ENCODE measurements at regions not wholly inside any gene's neighbourhood (a gene's known extent, or its start where the extent isn't known, plus 50 kb on each side); places are given as distances from the start of the nearest gene placed in this dataset.

GRCh38 chr2:204321910-204322751 is 223.1 kb upstream of the PARD3B start:
- DNase-seq (ENCODE audit: low read depth), result no peak

GRCh38 chr2:204325468-204325867 is 219.8 kb upstream of the PARD3B start:
- peak; percentile 59 for DNase-seq (ENCODE audit: low read depth)

GRCh38 chr2:204328373-204328772 is 216.9 kb upstream of the PARD3B start:
- DNase-seq (ENCODE audit: low read depth), result no peak

- DNase-seq (ENCODE audit: low read depth), result no peak
These were observed 216.3 kb upstream of the PARD3B start for GRCh38 chr2:204329016-204329415.

GRCh38 chr2:204329532-204329931 is 215.7 kb upstream of the PARD3B start:
- DNase-seq (ENCODE audit: low read depth), result no peak

- no peak for DNase-seq (ENCODE audit: low read depth)
These were observed 214.1 kb upstream of the PARD3B start for GRCh38 chr2:204331180-204331579.

GRCh38 chr2:204331988-204332387 is 213.3 kb upstream of the PARD3B start:
- DNase-seq (ENCODE audit: low read depth), result no peak

GRCh38 chr2:204332706-204333105 is 212.6 kb upstream of the PARD3B start:
- DNase-seq (ENCODE audit: low read depth), result no peak

- DNase-seq (ENCODE audit: low read depth), result no peak
These were observed 211.4 kb upstream of the PARD3B start for GRCh38 chr2:204333861-204334260.

GRCh38 chr2:204335451-204336058 is 209.7 kb upstream of the PARD3B start:
- DNase-seq (ENCODE audit: low read depth), result no peak

- DNase-seq (ENCODE audit: low read depth), result no peak
These were observed 209.0 kb upstream of the PARD3B start for GRCh38 chr2:204336153-204336744.

GRCh38 chr2:204337638-204338037 is 207.6 kb upstream of the PARD3B start:
- DNase-seq (ENCODE audit: low read depth), result no peak

GRCh38 chr2:204339212-204339715 is 206.0 kb upstream of the PARD3B start:
- no peak for DNase-seq (ENCODE audit: low read depth)

GRCh38 chr2:204340511-204340910 is 204.8 kb upstream of the PARD3B start:
- no peak for DNase-seq (ENCODE audit: low read depth)

GRCh38 chr2:204341887-204342276 is 203.4 kb upstream of the PARD3B start:
- no peak for DNase-seq (ENCODE audit: low read depth)

- no peak for DNase-seq (ENCODE audit: low read depth)
These were observed 201.6 kb upstream of the PARD3B start for GRCh38 chr2:204343685-204344084.

- DNase-seq (ENCODE audit: low read depth), result no peak
These were observed 201.2 kb upstream of the PARD3B start for GRCh38 chr2:204344119-204344518.

GRCh38 chr2:204346906-204347305 is 198.4 kb upstream of the PARD3B start:
- DNase-seq (ENCODE audit: low read depth), result no peak

- no peak for DNase-seq (ENCODE audit: low read depth)
These were observed 191.5 kb upstream of the PARD3B start for GRCh38 chr2:204353823-204354222.

- no peak for DNase-seq (ENCODE audit: low read depth)
These were observed 190.8 kb upstream of the PARD3B start for GRCh38 chr2:204354442-204354856.

- DNase-seq (ENCODE audit: low read depth), result no peak
These were observed 189.6 kb upstream of the PARD3B start for GRCh38 chr2:204355688-204356087.

GRCh38 chr2:204356151-204356641 is 189.1 kb upstream of the PARD3B start:
- no peak for DNase-seq (ENCODE audit: low read depth)

- no peak for DNase-seq (ENCODE audit: low read depth)
These were observed 188.0 kb upstream of the PARD3B start for GRCh38 chr2:204357286-204357685.

Measured in stromal cell of bone marrow (primary cell).